Adipocyte (in vitro differentiated cells): ENCODE measurements at regions not wholly inside any gene's neighbourhood (a gene's known extent, or its start where the extent isn't known, plus 50 kb on each side); places are given as distances from the start of the nearest gene placed in this dataset.
"Not testable (repeated sequence)": the region's sequence is repeated elsewhere in the genome, so short reads cannot be mapped to it uniquely, and the experiment has no call there.

Source experiments
- DNase-seq: peaks from one replicate; pipeline ENCODE4 v3.0.0-alpha.2; 2015; ENCODE audit warnings: low read depth
- H3K27me3 ChIP-seq: replicated peaks from 2 replicates; pipeline ENCODE4 v1.7.0; 2013; ENCODE audit warnings: mild to moderate bottlenecking, low read length, moderate library complexity; ENCODE audit not compliant: control insufficient read depth, insufficient read depth
- H3K36me3 ChIP-seq: 2 replicates; pipeline ENCODE4 v1.7.0; 2013; ENCODE audit warnings: low read length, mild to moderate bottlenecking, moderate library complexity; ENCODE audit not compliant: control insufficient read depth, insufficient read depth, severe bottlenecking
- H3K4me1 ChIP-seq: 2 replicates; pipeline ENCODE4 v1.7.0; 2013; ENCODE audit warnings: mild to moderate bottlenecking, low read length, moderate library complexity; ENCODE audit not compliant: control insufficient read depth, insufficient read depth
- H3K4me3 ChIP-seq: 2 replicates; pipeline ENCODE4 v1.7.0; 2013; ENCODE audit warnings: mild to moderate bottlenecking, low read length, moderate library complexity
- H3K9ac ChIP-seq: 2 replicates; pipeline ENCODE4 v1.7.0; 2013; ENCODE audit warnings: mild to moderate bottlenecking, low read length, moderate library complexity
- H3K9me3 ChIP-seq: 2 replicates; pipeline ENCODE4 v1.7.0; 2013; ENCODE audit warnings: mild to moderate bottlenecking, low read length, moderate library complexity; ENCODE audit not compliant: control insufficient read depth

GRCh38 chr4:9505341-9505740 lies 61.1 kb downstream of the DEFB131A start:
- not testable (repeated sequence) for H3K27me3 ChIP-seq, H3K4me1 ChIP-seq, H3K9ac ChIP-seq, H3K4me3 ChIP-seq, H3K9me3 ChIP-seq, H3K36me3 ChIP-seq, DNase-seq

DNA sequence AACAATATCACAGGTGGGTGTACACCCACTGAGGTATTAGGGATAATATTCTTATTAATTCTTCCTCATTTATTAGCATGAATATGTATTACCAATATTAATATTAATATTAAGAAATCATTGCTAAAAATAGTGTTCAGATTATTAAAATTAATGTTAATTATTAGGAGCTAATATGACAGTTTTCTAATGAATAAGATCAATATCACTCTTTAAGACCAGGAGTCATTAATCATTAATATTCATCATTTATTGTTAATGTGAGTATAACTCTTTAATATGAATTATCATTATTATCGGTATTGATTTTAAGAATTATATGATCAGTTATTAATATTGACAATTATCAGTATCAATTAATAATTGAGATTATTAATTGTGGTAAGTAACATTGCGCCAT lies 62.5 kb downstream of the DEFB131A start:
- not testable (repeated sequence) for H3K27me3 ChIP-seq, H3K4me3 ChIP-seq, H3K36me3 ChIP-seq

DNA sequence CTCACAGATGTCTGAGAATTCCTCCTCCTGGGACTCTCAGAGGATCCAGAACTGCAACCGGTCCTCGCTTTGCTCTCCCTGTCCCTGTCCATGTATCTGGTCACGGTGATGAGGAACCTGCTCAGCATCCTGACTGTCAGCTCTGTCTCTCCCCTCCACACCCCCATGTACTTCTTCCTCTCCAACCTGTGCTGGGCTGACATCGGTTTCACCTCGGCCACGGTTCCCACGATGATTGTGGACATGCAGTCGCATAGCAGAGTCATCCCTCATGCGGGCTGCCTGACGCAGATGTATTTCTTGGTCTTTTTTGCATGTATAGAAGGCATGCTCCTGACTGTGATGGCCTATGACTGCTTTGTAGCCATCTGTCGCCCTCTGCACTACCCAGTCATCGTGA lies 68.7 kb downstream of the DEFB131A start:
- H3K36me3 ChIP-seq, H3K4me1 ChIP-seq, H3K9ac ChIP-seq, DNase-seq, H3K9me3 ChIP-seq, H3K27me3 ChIP-seq, H3K4me3 ChIP-seq: not testable (repeated sequence)

More for the DNA sequence above, 62.5 kb downstream of the DEFB131A start:
- not testable (repeated sequence) for DNase-seq, H3K9ac ChIP-seq, H3K9me3 ChIP-seq, H3K4me1 ChIP-seq

DNA sequence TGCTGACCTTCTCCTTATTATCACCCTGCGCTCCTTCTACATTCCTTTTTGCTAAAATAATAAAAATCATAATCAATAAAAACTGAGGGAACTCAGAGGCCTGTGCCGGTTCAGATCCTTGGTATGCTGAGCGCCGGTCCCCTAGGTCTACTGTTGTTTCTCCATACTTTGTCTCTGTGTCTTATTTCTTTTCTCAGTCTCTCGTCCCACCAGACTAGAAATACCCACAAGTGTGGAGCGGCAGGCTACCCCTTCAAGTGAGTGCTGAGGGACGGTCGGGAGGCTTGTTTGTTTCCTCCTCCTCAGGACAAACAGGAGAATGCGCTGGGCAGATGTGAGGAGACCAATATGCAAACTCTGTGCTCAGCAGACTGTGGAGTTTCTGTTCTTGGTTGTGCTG lies 75.4 kb downstream of the DEFB131A start:
- not testable (repeated sequence) for H3K9me3 ChIP-seq, H3K4me3 ChIP-seq, H3K36me3 ChIP-seq, H3K9ac ChIP-seq, H3K4me1 ChIP-seq, DNase-seq, H3K27me3 ChIP-seq

DNA sequence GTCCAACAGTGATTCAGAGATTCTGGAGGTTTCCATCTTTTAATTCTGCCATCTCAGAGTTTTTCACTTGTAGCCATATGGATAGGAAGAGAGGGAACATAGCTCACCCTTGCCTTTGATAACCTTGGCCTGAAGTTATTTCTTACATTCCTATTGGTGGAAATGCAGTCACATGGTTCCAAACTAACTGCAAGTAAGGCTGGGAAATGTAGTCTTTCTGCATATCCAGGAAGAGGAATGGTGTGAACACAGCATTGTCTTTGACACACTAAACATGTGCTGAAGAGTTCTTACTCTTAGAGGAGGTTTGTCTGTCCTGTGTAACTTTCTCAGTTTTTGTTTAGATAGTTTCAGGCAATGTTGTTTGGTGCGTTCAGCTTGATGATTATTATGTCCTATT lies 78.7 kb downstream of the DEFB131A start:
- H3K36me3 ChIP-seq, H3K27me3 ChIP-seq, DNase-seq, H3K9me3 ChIP-seq, H3K4me3 ChIP-seq, H3K9ac ChIP-seq, H3K4me1 ChIP-seq: not testable (repeated sequence)

DNA sequence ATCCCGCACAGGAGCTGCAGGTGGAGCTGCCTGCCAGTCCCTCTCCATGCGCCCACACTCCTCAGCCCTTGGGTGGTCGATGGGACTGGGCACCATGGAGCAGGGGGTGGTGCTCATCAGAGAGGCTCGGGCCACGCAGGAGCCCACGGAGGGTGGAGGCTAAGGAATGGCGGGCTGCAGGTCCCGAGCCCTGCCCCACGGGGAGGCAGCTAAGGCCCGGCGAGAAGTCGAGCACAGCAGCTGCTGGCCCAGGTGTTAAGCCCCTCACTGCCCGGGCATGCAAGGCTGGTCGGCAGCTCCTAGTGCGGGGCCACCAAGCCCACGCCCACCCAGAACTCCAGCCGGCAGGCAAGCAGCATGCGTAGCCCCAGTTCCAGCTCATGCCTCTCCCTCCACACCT lies 80.2 kb downstream of the DEFB131A start:
- not testable (repeated sequence) for H3K4me1 ChIP-seq, DNase-seq, H3K36me3 ChIP-seq, H3K9ac ChIP-seq, H3K9me3 ChIP-seq, H3K27me3 ChIP-seq, H3K4me3 ChIP-seq

GRCh38 chr4:9532134-9532862 lies 88.1 kb downstream of the DEFB131A start:
- H3K36me3 ChIP-seq, H3K27me3 ChIP-seq, H3K9me3 ChIP-seq, H3K4me1 ChIP-seq: not testable (repeated sequence)
- Histone ChIP-seq H3K9ac (peak overlapping the region; percentile 63), H3K4me3 (peak overlapping the region; percentile 74)
- peak; percentile 64 for DNase-seq

GRCh38 chr4:9532863-9533192 lies 88.6 kb downstream of the DEFB131A start:
- H3K9me3 ChIP-seq, DNase-seq, H3K4me3 ChIP-seq, H3K36me3 ChIP-seq, H3K4me1 ChIP-seq, H3K27me3 ChIP-seq, H3K9ac ChIP-seq: not testable (repeated sequence)

GRCh38 chr4:9537101-9537500 lies 92.9 kb downstream of the DEFB131A start:
- H3K27me3 ChIP-seq, H3K9me3 ChIP-seq, H3K4me3 ChIP-seq, DNase-seq, H3K4me1 ChIP-seq, H3K36me3 ChIP-seq, H3K9ac ChIP-seq: not testable (repeated sequence)

DNA sequence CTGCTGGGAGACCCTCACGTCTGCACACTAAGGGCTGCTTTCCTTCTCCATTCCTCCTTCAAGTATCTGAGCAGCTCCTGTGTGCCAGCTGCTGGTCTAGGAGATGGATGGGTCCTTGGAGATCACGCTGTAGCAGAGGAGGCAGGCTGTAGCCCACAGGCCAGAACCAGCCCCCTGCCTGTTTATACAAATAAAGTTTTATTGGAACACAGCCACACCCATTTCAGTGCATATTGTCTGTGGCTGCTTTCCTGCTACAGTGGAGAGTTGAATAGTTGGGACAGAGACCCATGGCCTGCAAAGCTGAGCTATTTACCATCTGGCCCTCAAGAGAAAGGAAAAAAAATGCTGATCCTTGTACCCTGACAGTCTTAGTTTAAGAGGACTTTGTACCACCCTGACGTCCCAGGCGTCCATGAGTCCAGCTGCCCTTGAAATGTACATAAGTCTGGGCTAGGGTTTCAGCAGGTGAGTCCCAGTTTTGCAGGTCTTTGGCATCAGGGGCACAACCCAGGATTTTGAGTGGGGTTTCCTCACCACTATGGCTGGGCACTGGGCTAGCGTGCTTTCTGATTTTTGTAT lies 95.8 kb downstream of the DEFB131A start:
- not testable (repeated sequence) for H3K4me1 ChIP-seq, H3K36me3 ChIP-seq, H3K9me3 ChIP-seq, H3K9ac ChIP-seq, H3K4me3 ChIP-seq, H3K27me3 ChIP-seq, DNase-seq

DNA sequence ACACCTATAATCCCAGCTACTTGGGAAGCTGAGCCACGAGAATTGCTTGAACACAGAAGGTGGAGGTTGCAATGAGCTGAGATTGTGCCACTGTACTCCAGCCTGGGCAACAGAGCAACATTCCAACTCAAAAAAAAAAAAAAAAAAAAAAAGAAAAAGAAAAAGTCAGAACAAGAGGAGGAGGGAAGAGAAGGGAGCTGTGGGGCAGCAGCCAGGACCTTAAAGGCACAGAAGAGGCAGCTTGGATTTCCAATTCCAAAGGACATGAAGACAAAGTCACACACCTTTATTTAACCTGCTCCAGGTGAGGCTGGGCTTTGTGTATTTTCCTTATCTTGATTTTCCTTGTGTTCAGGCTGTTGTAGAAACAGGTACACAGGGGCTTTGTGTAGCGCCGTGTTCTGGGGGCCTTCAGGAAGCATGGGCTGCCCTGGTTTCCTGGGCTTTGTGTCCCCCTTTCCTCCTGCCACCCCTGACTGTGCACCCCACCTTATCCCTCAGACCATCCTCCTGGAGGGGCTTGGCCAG lies 97.2 kb downstream of the DEFB131A start:
- not testable (repeated sequence) for DNase-seq

GRCh38 chr4:9544851-9545250 lies 100.6 kb downstream of the DEFB131A start:
- H3K9ac ChIP-seq, H3K27me3 ChIP-seq, DNase-seq, H3K4me3 ChIP-seq, H3K4me1 ChIP-seq, H3K9me3 ChIP-seq, H3K36me3 ChIP-seq: not testable (repeated sequence)

More for the DNA sequence above, 97.2 kb downstream of the DEFB131A start:
- not testable (repeated sequence) for H3K27me3 ChIP-seq, H3K9me3 ChIP-seq, H3K9ac ChIP-seq, H3K4me3 ChIP-seq, H3K4me1 ChIP-seq, H3K36me3 ChIP-seq
